ENCODE measurements at regions not wholly inside any gene's neighbourhood (a gene's known extent, or its start where the extent isn't known, plus 50 kb on each side); places are given as distances from the start of the nearest gene placed in this dataset.
"Not testable (repeated sequence)": the region's sequence is repeated elsewhere in the genome, so short reads cannot be mapped to it uniquely, and the experiment has no call there.

DNA sequence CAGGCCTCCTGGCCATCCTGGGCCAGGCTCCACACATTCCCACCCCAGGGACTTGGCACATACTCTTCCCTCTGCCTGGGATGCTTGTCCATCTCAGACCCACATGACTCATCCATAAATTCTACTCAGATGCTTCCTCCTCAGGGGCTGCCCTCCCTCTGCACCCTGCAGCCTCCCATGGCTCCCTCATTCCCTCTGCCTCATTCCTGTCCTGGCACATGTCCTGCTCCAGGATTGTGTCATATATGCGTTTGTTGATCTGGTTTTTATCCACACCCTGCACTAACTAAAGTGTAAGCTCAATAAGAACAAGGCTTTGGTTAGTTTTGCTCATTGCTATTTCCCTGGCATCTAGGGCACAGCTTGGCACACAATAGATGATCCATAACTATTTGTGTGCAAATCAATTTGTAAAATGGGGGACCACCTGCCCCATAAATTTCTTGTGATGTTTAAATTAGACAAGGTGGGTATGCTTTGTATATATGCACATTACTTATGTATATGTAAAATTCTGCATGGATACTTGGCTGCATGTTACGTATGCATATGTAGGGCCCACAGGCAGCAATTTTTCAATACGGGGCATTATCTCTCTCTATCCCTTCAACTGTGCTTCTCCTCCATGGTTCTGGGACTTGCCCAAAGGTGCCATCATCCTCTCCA lies 191.4 kb downstream of the PTPRU start:
- no peak for DNase-seq

DNA sequence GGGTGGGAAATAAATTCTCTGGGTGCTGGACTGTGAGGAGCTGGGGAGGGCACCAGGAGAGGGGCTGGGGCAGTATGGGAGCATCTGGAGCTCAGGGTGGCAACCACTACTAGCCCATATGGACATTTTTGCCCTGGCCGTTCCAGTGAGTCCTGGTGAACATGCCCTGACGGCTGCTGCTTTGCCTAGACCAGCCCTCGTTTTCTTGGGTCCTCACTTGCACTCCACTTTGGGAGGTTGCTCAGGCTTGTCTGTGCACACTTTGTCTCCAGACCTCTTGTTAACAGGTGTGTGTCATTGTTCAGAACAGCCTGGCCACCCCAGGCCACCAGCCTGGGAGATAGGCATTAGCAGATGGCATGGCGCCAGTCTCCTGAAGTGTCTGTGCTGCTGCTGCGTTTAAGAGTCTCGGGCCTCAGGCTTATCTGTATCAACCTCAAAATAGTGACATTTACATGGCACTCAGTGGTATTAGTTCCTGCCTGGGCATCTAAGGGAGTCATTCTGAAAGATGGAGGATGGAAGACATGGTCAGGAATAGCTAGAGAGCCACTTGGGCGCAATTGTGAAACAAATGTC lies 190.5 kb downstream of the PTPRU start:
- DNase-seq, result peak; percentile 38 to 40

DNA sequence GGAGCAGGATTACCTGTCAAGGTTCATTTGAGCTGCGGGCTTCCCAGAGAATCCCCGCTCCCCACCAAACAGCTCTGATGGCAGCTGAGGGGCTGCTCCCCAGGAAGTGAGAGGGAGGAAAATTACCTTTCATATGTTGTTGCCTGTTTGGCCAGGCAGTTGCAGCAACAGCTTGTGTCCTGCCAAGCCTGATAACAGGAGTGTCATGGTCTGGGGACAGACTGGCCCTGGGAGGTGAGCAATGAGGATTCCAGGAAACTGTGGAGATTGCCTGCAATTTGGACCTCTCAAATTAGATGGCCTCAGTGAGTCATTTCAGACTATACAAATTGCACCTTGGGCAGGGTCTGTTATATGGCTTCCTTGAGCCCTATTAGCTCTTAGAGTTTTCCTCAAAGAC lies 189.3 kb downstream of the PTPRU start:
- no peak for DNase-seq

DNA sequence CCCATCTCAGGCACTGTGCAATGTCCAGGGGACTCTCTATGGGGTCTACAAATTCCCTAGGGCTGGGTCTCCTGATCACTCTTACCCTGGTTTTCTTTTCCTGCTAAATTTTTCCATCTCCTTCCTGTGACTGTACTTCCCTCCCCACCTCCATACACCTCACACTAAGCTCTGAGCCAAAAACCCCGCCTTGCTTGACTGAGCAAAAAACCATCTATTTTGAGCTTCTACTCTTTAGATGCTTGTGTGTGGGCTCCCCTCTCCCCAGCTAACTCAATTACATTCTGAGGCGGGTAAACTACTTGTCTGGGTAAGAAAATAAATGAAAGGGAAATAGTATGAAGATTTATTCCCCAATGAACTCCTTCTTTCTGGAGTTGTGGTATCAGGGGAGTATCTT lies 187.9 kb downstream of the PTPRU start:
- DNase-seq, result no peak

DNA sequence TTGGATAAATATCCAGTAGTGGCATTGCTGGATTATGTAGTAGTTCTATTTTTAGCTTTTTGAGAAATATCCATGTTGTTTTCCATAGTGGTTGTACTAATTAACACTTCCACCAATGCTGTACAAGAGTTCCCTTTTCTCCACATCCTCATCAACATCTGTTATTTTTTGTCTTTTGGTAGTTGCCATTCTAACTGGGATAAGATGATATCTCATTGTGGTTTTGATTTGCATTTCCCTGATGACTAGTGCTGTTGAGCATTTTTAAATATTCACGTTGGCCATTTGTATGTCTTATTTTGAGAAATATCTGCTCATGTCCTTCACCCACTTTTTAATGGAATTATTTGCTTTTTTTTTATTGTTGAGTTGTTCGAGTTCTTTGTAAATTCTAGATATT lies 183.9 kb downstream of the PTPRU start:
- no peak for DNase-seq

DNA sequence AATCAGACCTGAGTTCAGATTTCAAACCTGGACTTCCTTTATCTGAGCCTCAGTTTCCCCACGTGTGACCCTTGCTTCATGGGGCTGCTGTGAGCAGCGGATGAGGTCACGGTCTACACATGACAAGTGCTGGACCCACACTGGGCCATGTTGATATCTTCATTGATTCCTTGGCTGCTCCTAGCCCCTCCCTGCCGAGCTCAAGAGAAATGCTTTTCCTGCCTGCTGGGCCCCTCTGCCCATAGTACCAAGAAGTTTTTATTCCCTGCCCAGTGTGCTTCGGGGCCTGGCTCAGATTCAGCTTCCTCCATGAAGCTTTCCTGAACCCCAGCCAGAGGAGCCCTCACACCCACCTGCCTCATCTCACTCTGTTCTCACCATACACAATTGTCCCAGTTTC lies 181.6 kb downstream of the PTPRU start:
- no peak for DNase-seq

DNA sequence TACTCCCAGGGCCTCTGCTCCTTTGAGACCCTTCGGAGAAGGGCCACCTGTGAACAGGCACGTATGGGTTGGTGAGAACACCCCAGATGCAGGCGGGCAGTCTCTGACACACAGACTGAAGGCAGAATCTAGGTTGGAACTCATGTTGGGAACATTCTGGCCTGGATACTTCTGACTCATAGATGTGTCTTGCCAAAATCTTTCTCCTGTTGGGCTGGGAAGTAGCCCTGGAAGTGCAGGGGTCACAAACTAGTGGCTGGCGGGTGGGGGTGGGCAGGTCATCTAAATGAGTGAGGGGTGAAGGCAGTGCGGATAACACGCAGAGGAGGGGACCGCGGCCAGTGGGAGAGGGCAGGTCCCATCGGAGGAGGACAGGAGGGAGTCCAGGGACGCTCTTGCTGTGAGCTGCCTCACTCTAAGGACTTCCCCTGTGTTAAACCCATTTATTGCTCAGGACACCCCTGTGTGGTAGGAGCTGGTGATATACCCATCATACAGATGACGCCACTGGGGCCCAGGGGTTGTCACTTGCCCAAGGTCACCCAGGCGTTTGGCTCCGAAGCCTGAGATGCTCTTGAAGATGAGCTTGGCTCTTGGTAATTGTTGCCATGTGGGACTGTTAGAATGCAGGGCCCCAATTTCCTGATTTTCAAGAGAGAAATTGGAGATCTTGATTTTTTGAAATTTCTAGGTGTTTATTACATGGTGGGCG lies 181.0 kb downstream of the PTPRU start:
- no peak for DNase-seq

DNA sequence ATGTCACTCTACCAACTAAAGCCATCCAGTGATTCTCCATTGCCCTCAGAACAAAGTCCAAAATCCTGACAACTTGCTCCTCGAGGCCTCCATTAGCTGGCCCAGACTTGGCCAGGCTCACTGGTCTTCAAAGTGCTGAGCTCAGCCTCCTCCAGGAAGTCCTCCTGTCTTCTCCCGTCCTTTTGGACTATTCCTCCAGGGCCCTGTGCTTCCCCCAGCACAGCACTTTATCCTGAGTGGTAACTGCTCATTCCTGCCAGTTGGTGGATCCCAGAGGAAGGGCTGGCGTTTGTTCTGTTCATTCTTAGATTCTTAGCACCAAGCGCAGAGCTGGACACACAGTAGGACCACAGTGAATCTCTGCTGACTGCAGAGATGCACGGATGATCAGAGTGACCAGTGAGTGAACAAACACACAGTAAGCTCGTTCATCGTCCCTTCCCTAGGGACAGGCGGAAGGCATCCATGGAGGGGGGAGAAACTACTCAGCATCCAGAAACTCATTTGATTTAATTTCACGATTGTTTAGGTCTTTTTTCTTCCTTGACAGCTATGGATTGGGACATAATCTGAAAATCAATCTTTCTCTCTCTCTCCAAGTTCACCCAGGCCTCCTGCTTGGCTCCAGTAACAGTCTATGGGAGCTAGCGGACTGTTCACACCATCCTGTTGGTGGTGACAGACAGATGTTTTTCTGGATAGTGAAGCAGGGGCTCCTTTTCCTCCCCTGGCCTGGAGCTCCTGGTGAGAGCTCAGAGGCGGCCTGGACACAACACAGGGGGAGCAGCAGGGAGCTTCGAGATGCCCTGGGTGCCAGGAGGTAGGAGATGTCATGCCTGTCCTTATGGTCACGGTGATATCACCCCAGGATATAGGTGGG lies 180.2 kb downstream of the PTPRU start:
- no peak for DNase-seq

DNA sequence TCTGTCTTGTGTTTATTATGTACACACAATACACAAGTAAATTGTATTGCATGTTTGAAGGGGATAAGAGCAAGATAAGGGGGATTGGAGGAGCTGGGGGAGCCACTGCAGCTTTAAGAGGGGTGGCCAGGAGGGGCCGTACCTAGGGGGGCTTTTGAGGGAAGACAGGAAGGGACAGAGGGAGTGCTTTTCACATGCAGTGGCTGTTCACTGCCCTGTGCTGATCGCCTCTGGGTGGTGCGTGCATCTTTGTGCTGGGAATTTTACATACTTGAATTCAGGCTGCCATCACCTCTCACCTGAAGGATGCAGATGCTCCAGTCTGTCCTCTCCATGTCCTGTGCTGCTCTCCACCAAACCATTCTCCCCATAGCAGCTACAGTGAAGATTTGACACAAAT lies 179.5 kb downstream of the PTPRU start:
- DNase-seq, result no peak

DNA sequence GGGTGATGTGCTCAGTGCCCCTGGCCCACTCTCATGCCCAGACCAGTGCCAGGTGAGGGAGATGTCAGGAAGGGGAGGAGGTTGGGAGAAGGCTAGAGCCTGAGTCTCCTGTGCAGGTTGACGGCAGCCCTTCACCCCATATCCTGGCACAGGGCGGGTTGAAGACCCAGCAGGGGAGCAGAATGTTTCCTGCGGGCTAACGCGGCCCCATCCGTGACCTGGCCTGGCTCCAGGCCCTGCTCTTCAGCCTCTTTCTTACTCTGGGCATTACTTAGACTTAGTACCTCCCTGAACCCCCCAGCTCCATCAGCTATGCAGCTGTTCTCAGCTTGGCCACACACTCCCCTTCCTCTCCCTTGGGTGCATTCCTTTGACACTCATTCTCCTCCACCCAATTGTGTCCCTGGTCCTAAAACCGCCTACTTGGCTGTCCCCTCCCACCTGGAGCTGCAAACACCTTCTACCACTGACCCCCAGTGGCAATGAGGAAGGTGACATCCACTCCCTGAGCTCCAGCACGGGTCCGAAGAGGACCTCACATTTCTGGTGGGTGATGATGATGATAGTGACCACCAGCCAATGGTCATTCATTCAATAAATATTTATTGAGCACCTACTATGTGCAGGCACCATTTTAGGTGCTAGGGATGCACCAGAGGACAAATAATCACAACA lies 179.0 kb downstream of the PTPRU start:
- DNase-seq, result peak; percentile 76 to 89

DNA sequence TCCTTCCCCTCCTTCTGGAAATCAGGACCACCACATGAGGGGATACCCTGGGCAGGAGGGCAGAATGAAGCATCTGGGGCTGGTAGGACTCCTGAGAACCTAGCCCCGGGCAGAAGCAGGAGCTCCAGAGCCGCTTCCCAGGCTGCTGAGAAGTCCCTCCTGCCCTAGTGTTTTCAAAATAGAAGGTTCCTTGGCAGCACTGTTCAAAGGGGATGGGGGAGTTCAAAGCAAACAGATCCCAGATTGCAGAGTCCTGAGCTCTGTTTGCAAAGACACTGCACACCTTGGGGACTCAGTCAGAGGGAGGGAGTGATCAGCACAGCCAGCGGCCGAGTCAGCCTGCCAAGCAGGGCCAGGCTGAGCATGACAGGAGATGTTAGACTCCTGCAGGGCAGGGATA lies 177.8 kb downstream of the PTPRU start:
- no peak for DNase-seq

DNA sequence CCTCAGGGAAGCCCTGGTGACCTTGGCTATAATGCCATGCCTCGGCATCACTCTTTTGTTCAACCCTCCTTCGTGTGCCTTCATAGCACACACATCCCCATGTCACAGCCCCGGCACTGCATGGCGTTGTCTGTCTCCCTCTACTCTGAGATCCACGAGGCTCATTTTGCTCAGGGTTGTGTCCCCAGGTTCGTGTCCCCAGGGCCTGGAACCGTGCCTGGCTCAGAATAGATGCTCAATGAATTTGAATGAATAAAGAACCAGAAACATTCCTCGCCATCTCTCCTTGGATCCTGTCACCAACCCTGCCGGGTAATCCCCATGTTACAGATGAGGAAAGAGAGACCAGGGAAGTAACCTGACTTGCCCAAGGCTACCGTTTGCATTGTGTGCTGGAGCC lies 177.3 kb downstream of the PTPRU start:
- no peak for DNase-seq

DNA sequence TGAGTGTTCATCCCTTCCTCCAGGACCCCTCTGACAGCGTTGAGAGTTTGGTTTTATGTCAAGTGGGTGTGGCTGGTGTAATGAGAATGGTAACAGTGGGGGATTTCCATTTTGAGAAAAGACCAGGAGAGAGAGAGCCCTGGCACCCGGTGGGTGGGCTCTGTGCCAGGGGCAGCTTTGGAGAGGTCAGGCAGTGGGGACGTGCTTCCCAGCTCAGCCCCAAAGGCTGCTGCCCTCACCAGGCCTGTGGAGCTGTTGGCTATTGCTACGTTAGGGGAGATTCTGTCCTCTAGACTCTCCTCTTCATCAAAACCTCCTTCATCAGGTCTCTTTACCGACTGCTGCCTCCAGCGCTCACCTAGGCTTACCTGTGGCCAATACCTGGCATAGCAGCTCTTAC lies 176.3 kb downstream of the PTPRU start:
- DNase-seq, result peak in 1 of 2 experiments; percentile 24

DNA sequence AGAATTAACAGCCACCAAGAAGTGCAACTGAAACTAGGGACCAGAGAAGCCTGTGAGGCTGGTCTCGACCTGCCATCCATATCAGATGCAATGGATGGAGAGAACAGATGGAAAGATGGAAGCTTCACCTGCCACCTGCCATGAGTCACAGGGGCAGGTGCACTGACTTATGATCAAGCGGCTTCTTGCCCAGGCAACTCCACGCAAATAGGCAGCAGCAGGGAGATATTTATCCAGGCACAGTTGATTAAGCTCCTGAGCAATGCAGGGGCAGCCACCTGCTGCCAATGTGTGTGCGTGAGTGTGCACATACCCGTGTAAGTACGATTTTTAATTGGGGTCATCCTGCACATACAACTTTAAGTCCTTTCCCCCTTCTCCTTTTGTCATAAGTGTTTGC lies 174.2 kb downstream of the PTPRU start:
- DNase-seq, result peak; percentile 97 to 98

DNA sequence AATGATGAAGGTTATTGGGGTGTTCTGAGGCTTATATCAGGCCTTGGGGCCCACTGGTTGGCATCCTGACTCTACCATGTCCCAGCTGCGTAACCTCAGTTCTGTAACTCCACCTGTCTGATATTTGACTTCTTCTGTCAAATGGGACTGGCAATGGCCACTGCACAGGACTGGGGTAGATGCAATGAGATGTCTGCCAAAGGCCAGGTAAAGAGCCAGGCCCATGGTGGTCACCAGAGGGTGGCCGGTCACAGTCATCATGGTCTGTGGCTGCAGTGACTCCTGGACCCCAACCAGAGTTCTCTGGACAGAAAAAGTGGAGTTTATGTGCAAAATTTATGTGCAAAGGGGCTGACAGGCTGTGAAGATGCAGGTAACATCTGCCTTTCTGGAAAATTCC lies 173.3 kb downstream of the PTPRU start:
- no peak for DNase-seq

DNA sequence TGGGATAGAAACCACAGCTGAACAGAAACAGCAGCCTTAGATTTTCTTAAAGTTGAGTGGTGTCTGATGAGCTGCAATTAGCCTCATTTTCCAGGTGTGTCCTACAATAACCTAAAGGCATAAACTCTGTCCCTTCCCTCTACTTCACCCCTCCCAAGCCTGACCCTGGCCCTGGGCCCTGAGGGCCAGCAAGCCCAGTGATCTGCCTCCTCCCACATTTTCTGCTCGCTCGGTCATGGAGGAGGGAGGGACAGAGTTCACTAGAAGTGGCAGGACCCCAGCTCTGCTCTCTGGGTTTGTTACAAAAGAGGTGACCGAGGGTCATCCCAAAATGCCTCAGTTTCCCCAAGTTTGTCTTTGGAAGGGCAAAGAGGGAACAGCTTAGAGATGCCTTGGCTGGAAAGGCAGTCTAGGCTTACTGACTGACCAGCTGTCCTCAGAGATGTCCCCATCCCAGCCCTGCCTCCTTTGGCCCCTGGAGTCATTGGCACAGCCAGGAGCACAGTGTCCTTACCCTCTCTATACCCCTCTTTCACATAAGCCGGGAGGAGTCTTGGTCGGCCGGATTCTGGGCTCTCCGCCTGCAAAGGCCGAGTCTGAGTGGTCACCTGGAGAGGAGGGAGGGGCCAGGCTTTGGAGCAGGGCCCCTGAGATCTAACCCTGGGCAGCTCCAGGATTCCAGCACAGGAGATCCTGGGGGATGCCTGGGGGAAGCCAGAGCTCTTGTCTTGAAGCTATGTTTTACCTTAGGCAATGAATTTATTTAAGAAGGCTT lies 172.7 kb downstream of the PTPRU start:
- no peak for DNase-seq

DNA sequence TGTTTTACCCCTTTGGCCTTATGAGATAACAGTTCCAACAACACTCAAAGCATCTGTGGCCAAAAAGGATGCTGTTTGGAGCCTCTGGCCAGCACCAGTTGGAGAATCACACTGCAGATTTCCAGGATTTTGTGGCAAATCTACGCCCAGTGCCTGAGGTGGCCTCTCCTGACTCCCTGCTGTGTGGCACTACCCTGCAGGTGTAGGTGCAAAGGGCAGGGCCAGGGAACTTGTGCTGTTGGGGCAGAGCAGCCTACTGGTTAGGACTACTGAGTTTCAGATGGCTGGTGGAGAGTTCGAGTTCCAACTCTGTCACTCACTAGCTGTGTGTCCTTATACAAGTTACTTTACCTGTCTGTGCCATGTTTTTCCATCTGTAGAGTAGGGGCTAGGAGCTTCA lies 170.5 kb downstream of the PTPRU start:
- DNase-seq, result no peak

DNA sequence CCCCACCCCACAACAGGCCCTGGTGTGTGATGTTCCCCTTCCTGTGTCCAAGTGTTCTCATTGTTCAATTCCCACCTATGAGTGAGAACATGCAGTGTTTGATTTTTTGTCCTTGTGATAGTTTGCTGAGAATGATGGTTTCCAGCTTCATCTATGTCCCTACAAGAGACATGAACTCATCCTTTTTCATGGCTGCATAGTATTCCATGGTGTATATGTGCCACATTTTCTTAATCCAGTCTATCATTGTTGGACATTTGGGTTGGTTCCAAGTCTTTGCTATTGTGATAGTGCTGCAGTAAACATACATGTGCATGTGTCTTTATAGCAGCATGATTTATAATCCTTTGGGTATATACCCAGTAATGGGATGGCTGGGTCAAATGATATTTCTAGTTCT lies 163.9 kb downstream of the PTPRU start:
- not testable (repeated sequence) for DNase-seq

DNA sequence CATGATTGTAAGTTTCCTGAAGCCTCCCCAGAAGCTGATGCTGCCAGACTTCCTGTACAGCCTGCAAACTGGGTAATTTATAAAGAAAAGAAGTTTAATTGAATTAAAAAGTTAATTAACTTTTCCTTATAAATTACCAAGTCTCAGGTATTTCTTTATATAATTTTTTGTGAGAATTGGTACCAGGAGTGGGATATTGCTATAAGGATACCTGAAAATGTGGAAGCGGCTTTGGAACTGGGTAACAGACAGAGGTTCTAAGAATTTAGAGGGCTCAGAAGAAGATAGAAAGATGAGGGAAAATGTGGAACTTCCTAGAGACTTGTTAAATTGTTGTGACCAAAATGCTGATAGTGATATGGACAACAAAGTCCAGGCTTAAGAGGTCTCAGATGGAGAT lies 163.1 kb downstream of the PTPRU start:
- no peak for DNase-seq

DNA sequence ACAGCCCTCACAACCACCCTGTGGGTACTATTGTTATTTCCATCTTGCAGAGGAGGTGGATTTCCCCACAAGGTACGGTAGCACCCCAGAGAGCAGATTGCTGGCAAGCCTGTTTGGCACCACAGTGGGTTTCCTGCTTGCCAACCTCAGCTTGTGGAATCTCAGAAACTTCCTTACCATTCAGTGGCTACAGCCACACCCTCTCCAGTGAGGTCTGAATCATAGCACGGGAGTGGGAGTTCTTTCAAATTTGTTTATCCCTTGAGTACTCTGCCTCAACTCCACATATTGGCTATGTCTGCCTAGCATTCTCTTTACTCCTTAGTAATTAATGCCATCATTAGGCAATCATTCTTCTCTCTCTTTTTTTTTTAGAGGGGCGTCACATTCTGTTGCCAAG lies 162.1 kb downstream of the PTPRU start:
- DNase-seq, result no peak

DNA sequence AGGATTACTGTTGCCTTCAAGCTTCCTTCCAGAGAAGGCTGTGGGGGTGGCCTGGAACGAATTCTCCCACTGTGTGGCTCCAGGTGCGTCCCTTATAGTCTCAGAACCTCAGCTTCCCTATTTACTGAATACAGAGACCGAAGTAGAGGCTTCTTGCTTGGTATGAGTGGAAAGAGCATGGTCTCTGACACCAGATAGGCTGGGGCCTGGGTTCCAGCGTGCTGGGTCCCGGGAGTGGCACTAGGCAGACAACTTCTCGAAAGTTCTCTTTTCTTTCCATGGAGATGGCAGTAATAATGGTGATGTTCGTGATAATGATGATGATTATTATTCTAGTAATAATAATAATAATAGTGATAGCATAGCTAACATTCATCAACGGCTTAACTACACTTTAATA lies 161.7 kb downstream of the PTPRU start:
- no peak for DNase-seq

DNA sequence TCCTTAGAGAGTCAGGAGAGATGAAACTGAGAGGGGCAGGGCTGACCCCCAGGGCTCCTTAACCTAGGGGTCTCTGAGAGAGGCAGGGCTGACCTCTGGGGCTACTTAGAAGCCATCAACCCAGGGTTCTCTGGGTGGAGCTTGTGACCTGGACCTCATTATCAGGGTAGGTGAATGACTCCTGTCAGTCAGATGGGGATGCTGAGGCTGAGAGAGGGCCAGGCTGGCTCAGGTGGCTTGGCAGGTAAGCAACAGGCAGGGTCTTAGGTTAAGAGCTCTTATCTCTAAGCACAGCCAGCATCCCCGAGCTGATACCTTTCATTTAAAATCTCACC lies 160.9 kb downstream of the PTPRU start:
- no peak for DNase-seq
